ENCODE measurements at regions not wholly inside any gene's neighbourhood (a gene's known extent, or its start where the extent isn't known, plus 50 kb on each side); places are given as distances from the start of the nearest gene placed in this dataset.
"Not testable (repeated sequence)": the region's sequence is repeated elsewhere in the genome, so short reads cannot be mapped to it uniquely, and the experiment has no call there.

GRCh38 chr10:118953598-118954393 is 75.7 kb upstream of the NANOS1 start:
- no peak for DNase-seq

DNA sequence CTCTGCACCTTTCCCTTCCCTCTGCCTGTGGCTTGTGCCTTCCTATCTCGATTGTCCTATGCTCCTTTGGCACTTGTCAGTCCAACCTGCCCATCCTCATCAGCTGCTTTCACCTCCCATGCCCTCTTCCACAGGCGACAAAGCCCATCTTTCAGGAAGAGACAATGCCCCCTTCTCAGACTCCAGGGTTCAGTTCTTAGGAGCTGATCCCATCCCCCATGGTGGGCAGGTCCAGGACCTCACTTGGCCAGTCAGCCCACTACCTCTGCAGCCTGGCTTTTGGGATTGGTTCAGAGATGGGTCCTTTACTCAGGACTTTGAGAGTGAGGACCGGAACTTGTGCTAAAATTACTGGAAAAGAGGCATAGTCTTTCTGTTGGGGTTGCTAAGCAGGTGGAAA is 74.0 kb upstream of the NANOS1 start:
- DNase-seq = no peak

- DNase-seq = no peak
Measured at GRCh38 chr10:118955951-118956801, 73.3 kb upstream of the NANOS1 start.

DNA sequence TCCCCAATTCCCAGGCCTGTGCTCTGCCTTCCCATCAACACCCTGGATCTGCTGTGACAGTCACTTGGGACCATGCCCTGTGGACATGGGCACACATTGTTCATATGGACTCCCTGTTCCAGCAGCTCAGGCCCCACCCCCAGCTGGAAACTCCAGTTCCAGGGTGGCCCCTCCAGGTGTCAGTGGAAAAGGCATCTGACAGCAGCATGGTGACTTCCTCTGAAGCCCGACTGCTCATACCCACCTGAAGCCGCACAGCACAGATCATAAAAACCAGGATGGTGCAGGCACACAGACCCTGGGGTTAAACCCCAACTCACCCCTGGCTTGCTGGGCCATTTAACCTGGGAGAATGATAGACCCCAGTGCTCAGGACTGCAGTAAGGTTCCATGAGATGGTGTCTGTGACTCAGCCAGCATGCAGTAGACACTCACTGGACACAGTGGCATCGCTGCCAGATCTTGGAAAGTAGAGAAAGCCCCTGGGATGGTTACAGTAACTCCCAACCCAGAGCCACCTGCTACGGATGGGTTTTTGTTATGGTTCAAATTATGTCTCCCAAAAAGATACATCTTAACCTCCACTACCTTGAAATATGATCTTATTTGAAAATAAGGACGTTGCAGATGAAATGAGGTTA is 72.6 kb upstream of the NANOS1 start:
- no peak for DNase-seq

DNA sequence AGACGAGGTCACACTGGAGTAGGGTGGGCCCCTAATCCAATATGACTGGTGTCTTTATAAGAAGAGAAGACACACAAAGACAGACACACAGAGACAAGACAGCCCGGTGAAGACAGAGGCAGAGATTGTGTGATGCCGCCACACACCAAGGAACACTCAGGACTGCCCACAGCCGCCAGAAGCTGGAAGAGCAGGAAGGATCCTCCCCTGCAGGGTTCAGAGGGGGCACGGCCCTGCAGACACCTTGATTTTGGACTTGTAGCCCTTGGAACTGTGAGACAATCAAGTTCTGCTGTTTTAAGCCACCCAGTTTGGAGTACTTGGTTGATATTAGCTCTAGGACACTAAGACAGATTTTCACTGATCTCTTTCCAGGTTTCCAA is 72.1 kb upstream of the NANOS1 start:
- DNase-seq = no peak

DNA sequence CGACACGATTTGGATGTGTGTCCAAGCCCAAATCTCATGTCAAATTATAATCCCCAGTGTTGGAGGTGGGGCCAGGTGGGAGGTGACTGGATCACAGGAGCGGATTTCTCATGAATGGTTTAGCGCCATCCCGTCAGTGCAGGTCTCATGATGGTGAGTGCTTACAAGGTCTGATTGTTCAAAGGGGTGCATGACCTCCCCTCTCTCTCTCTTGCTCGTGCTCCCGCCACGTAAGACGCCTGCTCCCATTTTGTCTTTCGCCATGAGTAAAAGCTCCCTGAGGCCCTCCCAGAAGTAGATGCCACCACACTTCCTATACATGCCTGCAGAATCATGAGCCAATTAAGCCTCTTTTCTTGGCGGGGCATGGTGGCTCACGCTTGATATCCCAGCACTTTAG is 71.5 kb upstream of the NANOS1 start:
- no peak for DNase-seq

DNA sequence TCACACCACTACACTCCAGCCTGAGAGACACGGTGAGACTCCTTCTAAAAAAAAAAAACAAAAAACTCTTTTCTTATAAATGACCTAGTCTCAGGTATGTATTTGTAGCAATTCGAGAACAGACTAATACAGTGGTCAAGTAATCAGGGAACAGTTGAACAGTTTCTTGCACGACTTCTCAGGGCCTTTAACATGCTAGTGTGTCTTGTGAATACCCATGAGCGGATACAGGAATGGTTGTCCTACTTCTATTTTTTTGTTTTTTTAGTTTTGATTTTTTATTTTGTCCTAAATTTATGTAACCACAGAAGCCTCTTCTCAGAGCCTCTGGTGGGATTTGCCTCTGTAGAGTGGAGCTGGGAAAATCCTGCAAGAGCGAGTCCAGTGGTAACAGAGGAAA is 71.0 kb upstream of the NANOS1 start:
- no peak for DNase-seq

- DNase-seq = no peak
Measured at GRCh38 chr10:118958984-118959925, 70.3 kb upstream of the NANOS1 start.

DNA sequence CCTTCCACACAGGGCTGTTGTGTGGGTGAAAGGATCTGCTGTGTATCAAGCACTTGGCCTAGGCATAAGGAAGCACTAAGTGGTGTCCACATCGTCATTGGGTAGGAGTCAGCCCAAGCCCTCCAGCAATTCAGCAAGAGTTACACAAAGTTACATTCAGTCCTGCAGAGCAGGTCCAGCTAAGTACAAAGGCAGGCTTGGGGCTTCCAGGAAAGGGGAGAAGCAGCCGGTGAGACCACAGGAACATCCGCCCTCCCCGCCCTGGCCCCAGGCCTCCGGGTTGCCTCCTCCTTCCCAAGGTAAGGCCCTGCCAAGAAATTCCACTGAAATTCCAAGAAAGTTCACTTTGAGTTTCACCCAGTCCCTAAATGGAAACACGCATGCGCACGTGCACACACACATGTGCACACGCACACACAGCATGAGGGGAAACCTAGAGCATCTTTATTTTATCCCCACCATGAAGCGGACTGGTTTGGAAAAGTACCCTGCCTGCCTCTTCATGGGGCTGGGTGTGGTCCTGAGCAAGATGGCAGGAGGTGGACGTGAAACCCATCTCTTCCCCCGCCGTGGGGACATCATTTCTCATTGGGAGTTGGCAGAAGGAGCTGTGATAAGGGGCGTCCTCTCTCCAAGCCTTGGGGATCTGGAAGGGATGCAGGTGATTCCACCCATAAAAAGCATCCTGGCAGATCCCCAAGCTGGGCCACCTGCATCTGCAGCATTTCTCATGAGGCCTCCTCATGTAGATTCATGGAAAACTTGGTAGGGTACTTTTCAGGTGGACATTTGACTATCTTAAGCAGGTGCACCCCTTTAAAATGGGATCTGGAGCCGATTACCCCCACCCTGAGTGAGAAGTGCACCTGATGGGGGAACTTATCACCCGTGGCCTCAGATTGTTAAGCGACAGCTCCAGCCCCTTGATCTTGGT is 69.1 kb upstream of the NANOS1 start:
- no peak for DNase-seq

DNA sequence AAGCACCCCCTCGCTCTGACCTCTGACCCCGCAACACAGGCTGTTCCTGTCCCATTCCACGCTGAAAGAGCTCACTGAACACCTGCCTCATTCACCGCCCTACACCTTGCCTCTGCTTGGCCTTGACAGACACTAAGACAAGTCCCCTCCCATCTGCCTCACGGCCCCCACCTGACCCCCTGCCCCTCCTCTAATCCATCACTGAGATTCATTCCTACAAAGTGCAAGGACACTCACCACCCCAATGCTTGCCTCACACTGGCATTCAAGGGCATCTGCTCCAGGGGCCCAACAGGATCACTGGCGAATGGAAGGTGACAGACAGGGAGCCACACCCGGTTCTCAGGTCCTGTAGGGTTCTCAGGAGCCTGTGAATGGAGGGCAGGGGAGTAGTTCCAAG is 68.1 kb upstream of the NANOS1 start:
- no peak for DNase-seq

GRCh38 chr10:118962331-118962868 is 67.1 kb upstream of the NANOS1 start:
- DNase-seq = not testable (repeated sequence)

GRCh38 chr10:118963341-118963740 is 66.2 kb upstream of the NANOS1 start:
- no peak for DNase-seq

GRCh38 chr10:118963933-118964332 is 65.6 kb upstream of the NANOS1 start:
- DNase-seq = no peak

DNA sequence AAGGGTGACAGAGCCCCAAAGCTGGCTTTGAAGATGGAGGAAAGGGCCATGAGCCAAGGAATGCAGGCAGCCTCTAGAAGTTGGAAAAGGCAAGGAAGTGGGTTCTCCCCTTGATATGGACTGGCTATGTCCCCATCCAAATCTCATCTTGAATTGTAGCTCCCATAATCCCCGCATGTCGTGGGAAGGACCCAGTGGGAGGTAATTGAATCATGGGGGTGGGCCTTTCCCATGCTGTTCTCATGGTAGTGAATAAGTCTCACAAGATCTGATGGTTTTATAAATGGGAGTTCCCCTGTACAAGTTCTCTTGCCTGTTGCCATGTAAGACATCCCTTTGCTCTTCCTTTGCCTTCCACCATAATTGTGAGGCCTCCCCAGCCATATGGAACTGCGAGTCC is 65.0 kb upstream of the NANOS1 start:
- not testable (repeated sequence) for DNase-seq

GRCh38 chr10:118965096-118965495 is 64.4 kb upstream of the NANOS1 start:
- DNase-seq = no peak

GRCh38 chr10:118965645-118966044 is 63.9 kb upstream of the NANOS1 start:
- no peak for DNase-seq

GRCh38 chr10:118966076-118966849 is 63.3 kb upstream of the NANOS1 start:
- DNase-seq = no peak

DNA sequence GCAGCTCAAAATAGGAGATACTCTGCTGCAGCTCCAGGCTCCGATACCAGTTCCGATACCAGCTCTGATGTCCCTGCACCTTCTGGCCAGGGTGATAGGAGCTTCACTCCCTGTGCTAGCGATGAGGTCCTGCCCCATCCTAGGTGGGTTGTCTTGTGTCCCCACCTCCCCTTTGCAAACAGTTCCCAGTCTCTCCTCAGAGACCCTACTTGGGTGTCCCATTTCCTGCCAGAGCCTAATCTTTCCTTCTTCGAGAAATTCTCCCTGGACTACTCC is 62.7 kb upstream of the NANOS1 start:
- DNase-seq = no peak

DNA sequence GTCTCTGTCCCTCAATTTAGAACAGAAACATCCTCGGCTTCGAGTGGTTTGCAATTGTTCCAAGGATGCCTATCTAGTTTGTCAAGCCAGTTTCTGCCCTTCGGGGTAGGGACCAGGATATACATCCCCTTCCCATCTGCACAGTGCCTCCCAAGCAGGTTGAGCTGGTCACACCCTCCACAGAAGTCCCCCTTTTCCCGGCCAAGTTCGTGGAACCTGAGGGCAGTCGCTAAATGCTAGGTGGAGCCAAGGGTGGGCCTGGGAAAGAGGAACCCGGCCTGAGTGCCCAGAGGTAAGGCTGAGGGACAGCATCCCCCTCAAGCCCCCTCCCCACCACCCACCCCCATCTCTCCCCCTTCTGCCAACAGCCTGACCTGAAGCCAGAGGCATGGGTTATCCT is 62.4 kb upstream of the NANOS1 start:
- no peak for DNase-seq

GRCh38 chr10:118968060-118968459 is 61.5 kb upstream of the NANOS1 start:
- DNase-seq = no peak

- no peak for DNase-seq
Measured at GRCh38 chr10:118968482-118968881, 61.0 kb upstream of the NANOS1 start.

All from NCI-H774 (cell line).